22Rv1 (cell line): ENCODE measurements at regions not wholly inside any gene's neighbourhood (a gene's known extent, or its start where the extent isn't known, plus 50 kb on each side); places are given as distances from the start of the nearest gene placed in this dataset.

Experiments used
- ZFX ChIP-seq: fragments of 450-650 bp; IDR thresholded peaks from 2 replicates; pipeline ENCODE4 v1.6.1; 2017; ENCODE audit warnings: antibody characterized with exemption, borderline replicate concordance
- TF ChIP-seq, protein P1 (sequence below): fragments of 450-650 bp; IDR thresholded peaks from 2 replicates; pipeline ENCODE4 v1.5.1; 2017; ENCODE audit warnings: mild to moderate bottlenecking

DNA sequence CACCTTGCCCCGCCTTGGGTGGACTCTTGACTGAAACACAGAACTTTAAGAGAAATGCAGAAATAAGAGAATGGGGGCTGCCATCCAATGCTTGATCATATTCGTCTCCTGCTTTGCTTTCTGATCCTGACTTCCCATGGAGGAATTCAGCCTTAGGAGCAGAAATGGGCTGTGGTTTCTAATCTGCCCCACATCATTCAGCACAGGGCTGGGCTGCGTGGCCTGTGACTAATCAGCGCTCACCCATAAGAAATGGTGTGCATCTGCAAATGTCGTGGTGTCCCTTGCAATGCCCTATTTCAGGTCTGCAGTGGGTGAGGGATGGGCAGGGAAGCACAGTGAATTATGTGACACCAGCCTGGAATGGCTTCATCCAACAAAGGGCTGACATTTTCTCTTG is 60.7 kb upstream of the URI1 start:
- TF ChIP-seq, protein P1, sequence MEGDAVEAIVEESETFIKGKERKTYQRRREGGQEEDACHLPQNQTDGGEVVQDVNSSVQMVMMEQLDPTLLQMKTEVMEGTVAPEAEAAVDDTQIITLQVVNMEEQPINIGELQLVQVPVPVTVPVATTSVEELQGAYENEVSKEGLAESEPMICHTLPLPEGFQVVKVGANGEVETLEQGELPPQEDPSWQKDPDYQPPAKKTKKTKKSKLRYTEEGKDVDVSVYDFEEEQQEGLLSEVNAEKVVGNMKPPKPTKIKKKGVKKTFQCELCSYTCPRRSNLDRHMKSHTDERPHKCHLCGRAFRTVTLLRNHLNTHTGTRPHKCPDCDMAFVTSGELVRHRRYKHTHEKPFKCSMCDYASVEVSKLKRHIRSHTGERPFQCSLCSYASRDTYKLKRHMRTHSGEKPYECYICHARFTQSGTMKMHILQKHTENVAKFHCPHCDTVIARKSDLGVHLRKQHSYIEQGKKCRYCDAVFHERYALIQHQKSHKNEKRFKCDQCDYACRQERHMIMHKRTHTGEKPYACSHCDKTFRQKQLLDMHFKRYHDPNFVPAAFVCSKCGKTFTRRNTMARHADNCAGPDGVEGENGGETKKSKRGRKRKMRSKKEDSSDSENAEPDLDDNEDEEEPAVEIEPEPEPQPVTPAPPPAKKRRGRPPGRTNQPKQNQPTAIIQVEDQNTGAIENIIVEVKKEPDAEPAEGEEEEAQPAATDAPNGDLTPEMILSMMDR, result no peak
- no peak for TF ChIP-seq ZFX
